ENCODE measurements at regions not wholly inside any gene's neighbourhood (a gene's known extent, or its start where the extent isn't known, plus 50 kb on each side); places are given as distances from the start of the nearest gene placed in this dataset.

- Mint-ChIP-seq H3K36me3 (ENCODE audit: low read depth) (no peaks in the 10 kb centered on the region), H3K9me3 (no peaks in the 10 kb centered on the region), H3K4me3 (no peak overlapping the region), H3K27me3 (ENCODE audit: low read depth) (no peaks in the 10 kb centered on the region), H3K4me1 (ENCODE audit: low read depth) (no peaks in the 10 kb centered on the region), H3K27ac (no peak overlapping the region)
- no peak for DNase-seq (ENCODE audit: low spot score)
Observed at GRCh38 chr11:134528453-134528852, 116.4 kb upstream of the B3GAT1 start.

- no peaks in the 10 kb centered on the region for H3K4me1 Mint-ChIP-seq (ENCODE audit: low read depth)
- H3K9me3 Mint-ChIP-seq, result no peaks in the 10 kb centered on the region
- H3K27me3 Mint-ChIP-seq (ENCODE audit: low read depth), result no peaks in the 10 kb centered on the region
- H3K4me3 Mint-ChIP-seq, result no peak overlapping the region
- H3K36me3 Mint-ChIP-seq (ENCODE audit: low read depth), result no peaks in the 10 kb centered on the region
- DNase-seq (ENCODE audit: low spot score), result no peak
- H3K27ac Mint-ChIP-seq, result no peak overlapping the region
Observed at GRCh38 chr11:134527382-134528243, 115.6 kb upstream of the B3GAT1 start.

DNA sequence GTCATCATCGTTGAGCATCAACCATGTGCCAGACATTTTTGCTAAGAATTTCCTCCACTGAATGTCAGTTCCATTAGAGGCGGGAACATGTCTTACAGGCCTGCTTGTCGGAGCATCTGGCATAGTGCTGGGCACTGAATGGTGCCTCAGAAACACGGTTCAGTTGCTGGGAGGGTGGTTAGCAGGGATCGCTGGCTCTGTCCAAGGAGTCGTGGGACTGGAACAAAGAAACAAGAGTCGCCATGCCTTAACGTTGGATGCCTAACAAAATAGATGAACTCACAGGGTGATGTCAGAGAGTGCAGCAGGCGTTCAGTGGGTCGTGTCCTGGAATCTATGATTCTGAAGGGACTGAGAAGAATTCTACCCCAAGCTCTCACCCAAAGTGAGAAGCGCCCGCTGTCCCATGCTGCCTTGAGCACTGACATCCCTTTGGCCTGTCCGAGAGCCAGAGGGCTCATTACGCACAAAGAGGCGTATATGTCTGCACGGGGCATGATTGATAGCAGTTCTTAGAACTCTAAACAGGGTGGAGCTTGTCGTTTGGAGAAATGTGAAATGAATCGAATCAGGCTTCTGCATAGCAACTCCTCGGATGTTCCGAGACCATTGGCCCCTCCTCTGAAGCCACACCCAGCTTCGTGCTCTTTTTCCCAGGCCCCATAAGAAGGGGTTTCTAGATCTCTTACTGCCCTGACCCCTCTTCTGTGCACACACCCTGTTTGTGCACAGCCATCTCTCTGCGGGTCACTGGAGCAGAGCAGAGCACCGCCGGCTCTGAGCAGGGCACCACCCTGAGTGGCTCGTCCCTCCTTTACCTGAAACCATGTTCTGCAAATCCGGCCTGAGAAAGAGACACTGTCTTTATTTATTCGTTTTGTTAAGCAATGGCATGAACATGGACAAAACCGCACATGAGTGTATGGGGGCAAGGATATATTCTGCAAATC is 113.1 kb upstream of the B3GAT1 start:
- no peak overlapping the region for H3K4me3 Mint-ChIP-seq
- no peak for DNase-seq (ENCODE audit: low spot score)
- no peaks in the 10 kb centered on the region for H3K36me3 Mint-ChIP-seq (ENCODE audit: low read depth)
- H3K27me3 Mint-ChIP-seq (ENCODE audit: low read depth), result no peaks in the 10 kb centered on the region
- no peaks in the 10 kb centered on the region for H3K4me1 Mint-ChIP-seq (ENCODE audit: low read depth)
- H3K27ac Mint-ChIP-seq, result no peak overlapping the region
- no peaks in the 10 kb centered on the region for H3K9me3 Mint-ChIP-seq

DNA sequence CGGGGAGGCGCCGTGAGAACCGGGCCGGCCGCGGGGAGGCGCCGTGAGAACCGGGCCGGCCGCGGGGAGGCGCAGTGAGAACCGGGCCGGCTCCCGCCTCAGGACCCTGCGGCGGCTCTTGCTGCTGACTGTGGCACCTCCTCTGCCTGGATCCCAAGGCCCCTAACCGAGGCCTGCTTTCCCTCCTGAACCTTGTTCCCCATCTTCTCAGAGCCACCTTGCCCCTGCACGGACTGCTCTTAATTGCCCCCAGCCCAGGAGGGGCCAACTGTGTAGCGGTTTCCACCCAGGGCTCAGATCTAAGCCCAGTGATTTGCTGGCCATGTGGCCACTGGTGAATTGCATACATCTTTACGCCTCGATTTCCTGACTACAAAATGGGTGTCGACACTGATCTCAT is 112.2 kb upstream of the B3GAT1 start:
- no peak overlapping the region for H3K4me3 Mint-ChIP-seq
- no peaks in the 10 kb centered on the region for H3K27me3 Mint-ChIP-seq (ENCODE audit: low read depth)
- no peak for DNase-seq (ENCODE audit: low spot score)
- H3K27ac Mint-ChIP-seq, result no peak overlapping the region
- no peaks in the 10 kb centered on the region for H3K4me1 Mint-ChIP-seq (ENCODE audit: low read depth)
- H3K36me3 Mint-ChIP-seq (ENCODE audit: low read depth), result no peaks in the 10 kb centered on the region
- H3K9me3 Mint-ChIP-seq, result no peaks in the 10 kb centered on the region

- Mint-ChIP-seq H3K4me1 (ENCODE audit: low read depth) (no peaks in the 10 kb centered on the region), H3K36me3 (ENCODE audit: low read depth) (no peaks in the 10 kb centered on the region), H3K27ac (no peak overlapping the region), H3K27me3 (ENCODE audit: low read depth) (no peaks in the 10 kb centered on the region), H3K4me3 (no peak overlapping the region), H3K9me3 (no peaks in the 10 kb centered on the region)
- no peak for DNase-seq (ENCODE audit: low spot score)
Observed at GRCh38 chr11:134522782-134523570, 110.9 kb upstream of the B3GAT1 start.

- no peaks in the 10 kb centered on the region for H3K27me3 Mint-ChIP-seq (ENCODE audit: low read depth)
- H3K9me3 Mint-ChIP-seq, result no peaks in the 10 kb centered on the region
- no peak overlapping the region for H3K4me3 Mint-ChIP-seq
- no peak overlapping the region for H3K27ac Mint-ChIP-seq
- H3K4me1 Mint-ChIP-seq (ENCODE audit: low read depth), result no peaks in the 10 kb centered on the region
- no peak for DNase-seq (ENCODE audit: low spot score)
- H3K36me3 Mint-ChIP-seq (ENCODE audit: low read depth), result no peaks in the 10 kb centered on the region
Observed at GRCh38 chr11:134521452-134522289, 109.6 kb upstream of the B3GAT1 start.

- no peak for DNase-seq (ENCODE audit: low spot score)
- H3K27ac Mint-ChIP-seq, result no peak overlapping the region
- no peaks in the 10 kb centered on the region for H3K9me3 Mint-ChIP-seq
- no peak overlapping the region for H3K4me3 Mint-ChIP-seq
- H3K36me3 Mint-ChIP-seq (ENCODE audit: low read depth), result no peaks in the 10 kb centered on the region
- no peaks in the 10 kb centered on the region for H3K4me1 Mint-ChIP-seq (ENCODE audit: low read depth)
- no peaks in the 10 kb centered on the region for H3K27me3 Mint-ChIP-seq (ENCODE audit: low read depth)
Observed at GRCh38 chr11:134521001-134521400, 109.0 kb upstream of the B3GAT1 start.

- H3K27ac Mint-ChIP-seq, result no peak overlapping the region
- DNase-seq (ENCODE audit: low spot score), result no peak
- H3K36me3 Mint-ChIP-seq (ENCODE audit: low read depth), result no peaks in the 10 kb centered on the region
- H3K9me3 Mint-ChIP-seq, result no peaks in the 10 kb centered on the region
- no peaks in the 10 kb centered on the region for H3K27me3 Mint-ChIP-seq (ENCODE audit: low read depth)
- no peak overlapping the region for H3K4me3 Mint-ChIP-seq
- no peaks in the 10 kb centered on the region for H3K4me1 Mint-ChIP-seq (ENCODE audit: low read depth)
Observed at GRCh38 chr11:134519788-134520187, 107.7 kb upstream of the B3GAT1 start.

GRCh38 chr11:134519390-134519750 is 107.3 kb upstream of the B3GAT1 start:
- Mint-ChIP-seq H3K36me3 (ENCODE audit: low read depth) (no peaks in the 10 kb centered on the region), H3K27me3 (ENCODE audit: low read depth) (no peaks in the 10 kb centered on the region), H3K4me3 (no peak overlapping the region), H3K4me1 (ENCODE audit: low read depth) (no peaks in the 10 kb centered on the region), H3K9me3 (no peaks in the 10 kb centered on the region), H3K27ac (no peak overlapping the region)
- DNase-seq (ENCODE audit: low spot score), result no peak

- Mint-ChIP-seq H3K27ac (no peak overlapping the region), H3K4me1 (ENCODE audit: low read depth) (no peaks in the 10 kb centered on the region), H3K9me3 (no peaks in the 10 kb centered on the region), H3K27me3 (ENCODE audit: low read depth) (no peaks in the 10 kb centered on the region), H3K36me3 (ENCODE audit: low read depth) (no peaks in the 10 kb centered on the region), H3K4me3 (no peak overlapping the region)
- no peak for DNase-seq (ENCODE audit: low spot score)
Observed at GRCh38 chr11:134518616-134519389, 106.8 kb upstream of the B3GAT1 start.

DNA sequence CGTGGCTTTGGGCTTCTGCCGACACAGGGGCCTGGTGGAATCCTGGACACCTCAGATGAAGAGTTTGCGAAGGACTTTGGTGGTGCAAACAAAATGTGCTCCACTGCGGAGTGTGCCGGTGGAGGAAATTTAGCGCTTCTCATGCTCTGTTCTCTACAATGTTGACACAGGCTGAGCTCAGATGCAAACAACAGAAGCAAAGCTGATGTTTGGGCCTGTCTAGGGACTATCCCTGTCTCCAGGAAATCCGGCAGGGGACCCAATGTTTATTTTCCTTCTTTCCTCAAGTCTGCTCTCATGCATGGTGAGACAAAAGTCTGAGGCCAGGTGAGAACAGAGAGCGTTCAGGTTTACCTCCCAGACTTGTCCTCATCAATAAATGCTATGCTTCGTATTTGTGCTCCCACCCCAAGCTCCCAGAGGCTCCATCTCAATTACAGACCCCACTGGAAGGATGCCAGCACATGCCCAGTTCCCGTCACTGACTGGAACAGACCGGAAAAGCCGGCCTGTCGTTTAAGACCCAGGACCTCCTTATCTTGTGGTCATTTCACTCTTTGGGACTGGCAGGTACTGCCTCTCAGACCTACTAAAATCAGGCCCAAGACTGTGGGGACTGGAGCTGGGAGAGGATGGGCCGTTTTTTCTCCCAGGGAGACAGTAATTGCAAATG is 105.7 kb upstream of the B3GAT1 start:
- H3K36me3 Mint-ChIP-seq (ENCODE audit: low read depth), result no peaks in the 10 kb centered on the region
- no peaks in the 10 kb centered on the region for H3K9me3 Mint-ChIP-seq
- H3K4me1 Mint-ChIP-seq (ENCODE audit: low read depth), result no peaks in the 10 kb centered on the region
- H3K27me3 Mint-ChIP-seq (ENCODE audit: low read depth), result no peaks in the 10 kb centered on the region
- H3K4me3 Mint-ChIP-seq, result no peak overlapping the region
- no peak for DNase-seq (ENCODE audit: low spot score)
- no peak overlapping the region for H3K27ac Mint-ChIP-seq

DNA sequence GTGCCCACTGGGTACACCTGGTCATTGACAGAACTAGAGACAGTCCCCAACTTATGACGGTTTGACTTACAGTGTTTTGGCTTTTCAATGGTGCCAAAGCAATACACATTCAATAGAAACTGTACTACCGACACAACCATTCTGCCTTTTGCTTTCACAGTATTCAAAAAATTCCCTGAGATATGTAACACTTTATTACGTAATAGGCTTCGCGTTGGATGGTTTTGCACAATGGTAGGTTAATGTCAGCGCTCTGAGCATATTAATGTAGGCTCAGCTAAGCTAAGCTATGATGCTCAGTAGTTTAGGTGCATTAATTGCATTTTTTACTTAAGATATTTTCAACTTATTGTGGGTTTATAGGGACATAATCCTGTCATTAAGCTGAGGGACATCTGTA is 105.1 kb upstream of the B3GAT1 start:
- Mint-ChIP-seq H3K27ac (no peak overlapping the region), H3K9me3 (no peaks in the 10 kb centered on the region), H3K4me3 (no peak overlapping the region), H3K27me3 (ENCODE audit: low read depth) (no peaks in the 10 kb centered on the region), H3K4me1 (ENCODE audit: low read depth) (no peaks in the 10 kb centered on the region), H3K36me3 (ENCODE audit: low read depth) (no peaks in the 10 kb centered on the region)
- no peak for DNase-seq (ENCODE audit: low spot score)
